ENCODE measurements at regions not wholly inside any gene's neighbourhood (a gene's known extent, or its start where the extent isn't known, plus 50 kb on each side); places are given as distances from the start of the nearest gene placed in this dataset.

GRCh38 chr3:34067536-34068051, 269.2 kb downstream of the PDCD6IP start:
- Histone ChIP-seq H3K4me2 (ENCODE audit: low read length) (no peak overlapping the region), H3K27ac (ENCODE audit: low read length) (peak overlapping the region; percentile 93), H4K20me1 (ENCODE audit: insufficient read depth) (no peaks in the 10 kb centered on the region), H3F3A (ENCODE audit: insufficient read depth, low read length, poor library complexity, severe bottlenecking) (peaks cover 6% of the 10 kb centered on the region), H2AFZ (ENCODE audit: low read depth, low read length) (peak overlapping the region; percentile 87), H3K9me2 (ENCODE audit: insufficient read depth, low read length) (no peaks in the 10 kb centered on the region), H3K79me2 (replicated peaks; ENCODE audit: insufficient read depth, low read length) (no peaks in the 10 kb centered on the region), H3K9ac (ENCODE audit: low read length) (peak overlapping the region; percentile 66), H3K9me3 (ENCODE audit: low read length) (no peaks in the 10 kb centered on the region), H3K36me3 (ENCODE audit: insufficient read depth, low read length) (no peaks in the 10 kb centered on the region), H3K27me3 (ENCODE audit: insufficient read depth, low read depth, low read length) (no peaks in the 10 kb centered on the region), H3K4me3 (ENCODE audit: low read length) (peak overlapping the region; percentile 33)
- TF ChIP-seq TAF1 (IDR thresholded peaks at IDR 0.05; ENCODE audit: low read depth), result peak; percentile 26
- TF ChIP-seq EP300 (conservative IDR thresholded peaks at IDR 0.05; ENCODE audit: poor library complexity, severe bottlenecking), result peak; percentile 62
- peak; percentile 82 for TF ChIP-seq REST (IDR thresholded peaks at IDR 0.05; ENCODE audit: borderline replicate concordance)
- TF ChIP-seq MXI1 (conservative IDR thresholded peaks at IDR 0.05; ENCODE audit: poor library complexity, severe bottlenecking), result no peak
- TF ChIP-seq RAD21 (conservative IDR thresholded peaks at IDR 0.05), result peak; percentile 52
- no peak for TF ChIP-seq POLR2AphosphoS5 (IDR thresholded peaks at IDR 0.05)
- TF ChIP-seq SMC3 (conservative IDR thresholded peaks at IDR 0.05; ENCODE audit: poor library complexity), result peak; percentile 23
- no peak for TF ChIP-seq CTCF (IDR thresholded peaks at IDR 0.05; ENCODE audit: poor library complexity, severe bottlenecking)
- no peak for TF ChIP-seq EZH2 (IDR thresholded peaks at IDR 0.05; ENCODE audit: borderline replicate concordance, insufficient read depth, low read length, poor library complexity, severe bottlenecking)

GRCh38 chr3:34068505-34068904, 270.1 kb downstream of the PDCD6IP start:
- Histone ChIP-seq H3F3A (ENCODE audit: insufficient read depth, low read length, poor library complexity, severe bottlenecking) (peaks cover 6% of the 10 kb centered on the region), H3K36me3 (ENCODE audit: insufficient read depth, low read length) (no peaks in the 10 kb centered on the region), H3K27ac (ENCODE audit: low read length) (peak overlapping the region; percentile 93), H3K4me2 (ENCODE audit: low read length) (no peak overlapping the region), H2AFZ (ENCODE audit: low read depth, low read length) (peak overlapping the region; percentile 87), H3K27me3 (ENCODE audit: insufficient read depth, low read depth, low read length) (no peaks in the 10 kb centered on the region), H3K9me2 (ENCODE audit: insufficient read depth, low read length) (no peaks in the 10 kb centered on the region), H3K9me3 (ENCODE audit: low read length) (no peaks in the 10 kb centered on the region), H3K4me3 (ENCODE audit: low read length) (no peak overlapping the region), H3K9ac (ENCODE audit: low read length) (peak overlapping the region; percentile 66), H3K79me2 (replicated peaks; ENCODE audit: insufficient read depth, low read length) (no peaks in the 10 kb centered on the region), H4K20me1 (ENCODE audit: insufficient read depth) (no peaks in the 10 kb centered on the region)
- TF ChIP-seq EZH2 (IDR thresholded peaks at IDR 0.05; ENCODE audit: borderline replicate concordance, insufficient read depth, low read length, poor library complexity, severe bottlenecking) (no peak), TAF1 (IDR thresholded peaks at IDR 0.05; ENCODE audit: low read depth) (no peak), CTCF (IDR thresholded peaks at IDR 0.05; ENCODE audit: poor library complexity, severe bottlenecking) (no peak), REST (IDR thresholded peaks at IDR 0.05; ENCODE audit: borderline replicate concordance) (no peak), RAD21 (conservative IDR thresholded peaks at IDR 0.05) (no peak), MXI1 (conservative IDR thresholded peaks at IDR 0.05; ENCODE audit: poor library complexity, severe bottlenecking) (no peak), SMC3 (conservative IDR thresholded peaks at IDR 0.05; ENCODE audit: poor library complexity) (no peak), EP300 (conservative IDR thresholded peaks at IDR 0.05; ENCODE audit: poor library complexity, severe bottlenecking) (no peak), POLR2AphosphoS5 (IDR thresholded peaks at IDR 0.05) (no peak)

Data from neural cell (in vitro differentiated cells).